ENCODE measurements at regions not wholly inside any gene's neighbourhood (a gene's known extent, or its start where the extent isn't known, plus 50 kb on each side); places are given as distances from the start of the nearest gene placed in this dataset.

DNA sequence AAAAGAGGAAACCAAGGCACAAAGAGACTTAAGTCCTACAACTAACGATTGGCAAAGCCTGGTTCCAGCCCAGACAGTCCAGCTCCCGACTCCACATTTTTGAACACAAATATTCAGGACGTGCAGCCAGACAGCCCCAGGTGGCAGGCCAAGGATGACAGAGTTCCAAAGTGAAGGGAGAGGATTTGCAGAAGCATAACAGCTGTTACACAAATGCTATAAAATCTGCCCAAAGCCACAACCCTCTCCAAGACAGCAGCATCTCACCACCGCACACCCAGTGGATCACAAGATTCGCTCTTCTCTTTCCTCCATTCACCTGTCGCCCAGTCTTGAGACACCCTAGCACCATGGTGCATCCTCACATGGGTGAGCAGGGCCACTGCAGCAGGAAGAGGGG, 227.1 kb upstream of the ID2 start:
- no peak for TF ChIP-seq POLR2A (IDR thresholded peaks at IDR 0.05)
- no peak for TF ChIP-seq CTCF (IDR thresholded peaks at IDR 0.05)

All from heart left ventricle (tissue), 13 donors.